NCI-H2196 (cell line): ENCODE measurements at regions not wholly inside any gene's neighbourhood (a gene's known extent, or its start where the extent isn't known, plus 50 kb on each side); places are given as distances from the start of the nearest gene placed in this dataset.
A peak's percentile ranks its signal among the peaks of the same experiment; 100 is the strongest.
"Not testable (repeated sequence)": the region's sequence is repeated elsewhere in the genome, so short reads cannot be mapped to it uniquely, and the experiment has no call there.

Experiments used
- DNase-seq: peaks from one replicate; lab custom pipeline; 2025; ENCODE audit not compliant: unreplicated experiment; lab: John Stamatoyannopoulos, UW

DNA sequence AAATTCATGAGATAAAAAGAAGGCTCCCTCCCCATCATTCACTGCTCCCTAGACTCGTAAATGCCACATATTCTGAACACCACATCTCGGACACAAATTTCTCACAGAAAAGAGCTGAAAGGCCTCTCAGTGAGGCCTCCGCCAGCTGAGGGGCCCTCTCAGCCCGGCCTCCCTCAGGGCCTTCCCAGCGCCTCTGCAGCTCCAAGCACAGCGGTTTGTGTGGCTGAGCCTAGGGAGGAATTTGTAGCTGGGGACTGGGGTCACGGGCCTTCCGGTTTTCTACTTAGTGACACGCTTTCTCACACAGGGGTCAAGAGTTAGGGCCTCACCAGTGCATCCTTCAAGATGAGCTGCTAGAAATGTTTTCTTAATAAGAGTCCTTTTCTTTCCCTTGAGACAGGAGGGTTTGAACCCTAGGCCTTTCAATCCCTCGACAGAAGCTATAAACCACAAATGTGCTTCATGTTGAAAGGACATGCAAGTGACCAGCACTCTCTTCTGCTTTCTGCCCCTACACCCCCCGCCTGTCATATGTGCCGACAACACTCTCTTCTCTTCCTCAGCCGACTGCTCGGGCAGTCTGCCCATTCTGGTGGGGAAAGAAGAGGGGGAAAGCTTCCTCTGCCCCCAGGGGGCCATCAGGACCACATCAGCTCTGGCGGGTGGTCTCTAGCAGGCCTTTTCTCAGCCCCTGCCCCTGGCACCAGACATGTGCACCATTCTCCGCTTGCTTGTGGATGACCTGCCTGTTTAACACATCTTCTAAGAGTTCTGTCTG lies 104.9 kb downstream of the CHIC2 start:
- no peak for DNase-seq

DNA sequence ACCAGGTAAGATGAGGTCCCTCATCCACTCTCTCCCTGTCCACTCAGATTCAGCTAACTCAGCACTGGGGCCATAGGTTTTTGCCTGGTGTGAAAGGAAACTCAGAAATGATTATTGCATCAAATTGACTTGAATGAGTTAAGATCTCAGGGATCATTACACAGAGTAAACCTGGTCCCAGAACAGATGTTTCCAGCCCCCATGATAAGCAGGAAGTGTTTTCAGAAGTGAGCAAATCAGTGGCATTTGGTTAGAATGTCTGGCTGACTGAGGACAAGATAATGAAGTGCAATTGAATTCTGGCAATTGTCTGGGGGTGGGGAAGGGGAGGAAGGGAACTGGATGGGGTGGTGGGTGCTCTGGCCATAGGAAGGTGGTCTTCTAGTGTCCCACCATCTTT lies 108.0 kb downstream of the CHIC2 start:
- DNase-seq = no peak

GRCh38 chr4:53956053-53956452 lies 108.4 kb downstream of the CHIC2 start:
- no peak for DNase-seq

DNA sequence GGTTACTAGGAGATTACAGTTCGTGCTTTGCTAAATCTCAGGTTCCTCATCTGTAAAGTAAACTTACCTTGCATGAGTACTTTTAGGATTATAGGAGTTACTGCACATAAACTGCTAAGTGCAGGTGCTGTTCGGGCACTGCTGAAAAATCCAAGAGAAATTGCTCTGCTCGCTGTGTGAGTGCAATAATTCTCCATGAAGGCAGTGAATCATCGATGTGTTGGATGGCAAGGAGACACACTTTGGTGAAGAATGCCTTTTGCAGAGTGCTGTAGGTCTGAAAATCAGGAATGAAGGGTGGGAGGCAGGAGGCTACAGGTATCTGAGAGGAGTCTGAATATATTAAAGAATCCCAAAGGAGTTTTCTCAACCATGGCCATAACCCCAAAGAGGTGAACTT lies 113.0 kb downstream of the CHIC2 start:
- no peak for DNase-seq

DNA sequence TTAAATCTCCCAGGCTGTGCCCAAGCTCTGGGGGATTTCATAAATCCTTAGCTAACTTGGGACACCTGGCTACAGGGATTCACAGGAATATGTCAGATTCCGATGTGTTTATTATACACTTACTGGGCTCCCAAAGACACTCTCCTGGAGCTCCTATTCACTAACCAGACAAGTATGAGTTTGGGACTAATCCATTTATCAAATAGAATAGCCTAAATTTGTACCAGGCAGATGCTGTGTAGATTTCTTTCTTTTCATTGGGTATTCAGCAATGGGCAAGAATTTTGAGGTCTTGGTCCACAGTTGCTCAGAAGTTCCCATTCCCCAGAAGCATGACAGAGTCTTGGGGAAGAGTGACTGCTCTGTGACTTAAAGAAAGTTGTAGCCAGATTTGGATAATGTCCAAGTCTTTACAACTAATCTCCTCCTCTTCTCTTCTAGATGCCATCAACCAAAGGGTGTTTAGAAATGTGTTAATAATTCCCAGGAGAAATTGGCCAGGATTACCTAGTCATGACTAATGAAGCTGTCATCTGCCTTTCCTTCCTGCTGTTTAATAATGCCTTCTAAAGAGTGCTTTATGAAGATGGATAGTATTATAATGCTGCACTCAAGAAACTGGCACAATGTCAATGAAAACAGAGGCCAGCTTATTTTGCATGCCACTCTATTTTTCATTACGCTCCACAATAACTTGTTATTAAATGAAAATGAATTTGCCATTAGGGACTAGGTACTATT lies 120.9 kb downstream of the CHIC2 start:
- no peak for DNase-seq

DNA sequence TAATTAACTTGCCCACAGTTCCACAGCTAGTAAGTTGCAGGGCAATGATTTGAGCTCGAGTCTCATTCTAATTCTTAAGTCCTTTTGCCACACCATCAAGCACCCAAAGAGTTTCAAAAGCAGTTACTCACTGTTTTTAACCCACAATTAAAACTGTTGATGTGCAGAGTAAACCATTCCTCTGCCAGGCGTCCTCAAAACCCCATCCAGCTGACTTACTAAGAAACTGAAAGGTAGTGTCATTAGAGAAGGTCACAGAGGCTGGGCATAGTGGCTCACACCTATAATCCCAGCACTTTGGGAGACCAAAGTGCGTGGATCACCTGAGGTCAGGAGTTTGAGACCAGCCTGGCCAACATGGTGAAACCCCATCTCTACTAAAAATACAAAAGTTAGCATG lies 121.7 kb downstream of the CHIC2 start:
- no peak for DNase-seq

DNA sequence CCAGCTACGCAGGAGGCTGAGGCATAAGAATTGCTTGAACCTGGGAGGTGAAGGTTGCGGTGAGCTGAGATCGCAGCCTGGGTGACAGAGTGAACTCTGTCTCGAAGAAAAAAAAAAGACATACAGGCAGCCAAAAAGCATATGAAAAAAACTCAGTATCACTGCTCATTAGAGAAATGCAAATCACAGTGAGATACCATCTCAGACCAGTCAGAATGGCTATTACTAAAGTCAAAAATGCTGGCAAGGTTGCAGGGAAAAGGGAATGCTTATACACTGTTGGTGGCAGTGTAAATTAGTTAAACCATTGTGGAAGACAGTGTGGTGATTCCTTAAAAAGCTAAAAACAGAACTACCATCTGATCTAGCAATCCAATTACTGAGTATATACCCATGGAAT lies 123.1 kb downstream of the CHIC2 start:
- DNase-seq = no peak

GRCh38 chr4:53939892-53940291 lies 124.5 kb downstream of the CHIC2 start:
- not testable (repeated sequence) for DNase-seq

DNA sequence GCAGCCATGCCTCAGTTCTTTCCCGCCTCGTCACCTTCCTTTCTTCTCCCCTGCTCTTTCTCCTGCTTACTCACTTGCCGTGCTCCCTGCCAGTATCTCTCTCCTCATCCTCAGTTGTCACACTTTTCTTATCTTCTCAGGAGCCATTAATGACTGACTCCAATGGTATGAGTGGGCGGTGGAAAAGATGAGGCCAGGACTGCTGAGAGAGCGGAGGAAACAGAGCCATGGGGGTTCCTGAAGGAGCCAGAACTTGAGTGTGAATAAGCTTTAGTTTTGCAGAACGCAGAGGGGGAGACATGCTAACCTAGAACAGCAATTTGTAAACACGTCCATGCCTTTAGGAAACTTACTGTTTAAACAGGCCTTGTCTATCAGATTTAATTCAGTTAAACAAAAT lies 126.5 kb downstream of the CHIC2 start:
- DNase-seq = no peak

DNA sequence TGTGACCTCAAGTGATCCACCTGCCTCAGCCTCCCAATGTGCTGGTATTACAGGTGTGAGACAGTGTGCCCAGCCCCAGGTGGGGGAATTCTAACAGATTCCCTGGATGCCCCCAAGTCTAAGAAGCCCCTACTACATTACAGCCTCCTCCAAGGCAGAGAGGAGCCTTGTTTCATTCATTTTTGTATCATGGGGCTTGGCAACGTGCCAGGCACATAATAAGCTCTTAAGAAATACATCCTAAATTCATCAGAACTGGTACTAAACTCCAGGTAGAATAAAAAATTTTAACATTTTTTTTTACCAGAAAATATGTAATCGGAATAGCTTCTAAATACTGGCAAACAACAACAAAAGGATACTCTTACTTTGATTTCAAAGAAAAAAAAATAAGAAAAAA lies 127.1 kb downstream of the CHIC2 start:
- DNase-seq = no peak

- no peak for DNase-seq
Measured at GRCh38 chr4:53935780-53936179, 128.6 kb downstream of the CHIC2 start.

- DNase-seq = no peak
Measured at GRCh38 chr4:53932796-53933610, 131.4 kb downstream of the CHIC2 start.

DNA sequence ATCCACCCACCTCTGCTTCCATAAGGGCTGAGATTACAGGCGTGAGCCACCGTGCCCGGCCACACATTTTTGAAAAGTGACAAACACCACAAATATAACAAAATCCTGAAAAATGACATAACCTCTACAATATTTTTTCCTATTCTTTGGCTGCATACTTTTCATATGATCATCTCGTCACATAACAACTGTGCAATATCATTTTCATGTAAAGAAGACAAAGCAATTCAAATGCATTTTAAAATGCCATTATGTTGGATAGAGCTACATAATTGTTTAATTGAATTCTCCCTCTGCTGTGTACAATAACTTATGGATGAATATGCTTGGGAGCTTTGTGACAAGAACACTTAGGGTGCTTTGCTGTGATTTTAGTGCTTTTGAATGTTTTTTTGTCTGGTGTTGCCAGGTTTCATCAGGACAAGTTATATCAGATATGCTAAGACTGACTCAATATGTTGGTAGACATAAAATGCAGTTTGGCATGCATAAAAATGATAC lies 132.9 kb downstream of the CHIC2 start:
- DNase-seq = no peak

DNA sequence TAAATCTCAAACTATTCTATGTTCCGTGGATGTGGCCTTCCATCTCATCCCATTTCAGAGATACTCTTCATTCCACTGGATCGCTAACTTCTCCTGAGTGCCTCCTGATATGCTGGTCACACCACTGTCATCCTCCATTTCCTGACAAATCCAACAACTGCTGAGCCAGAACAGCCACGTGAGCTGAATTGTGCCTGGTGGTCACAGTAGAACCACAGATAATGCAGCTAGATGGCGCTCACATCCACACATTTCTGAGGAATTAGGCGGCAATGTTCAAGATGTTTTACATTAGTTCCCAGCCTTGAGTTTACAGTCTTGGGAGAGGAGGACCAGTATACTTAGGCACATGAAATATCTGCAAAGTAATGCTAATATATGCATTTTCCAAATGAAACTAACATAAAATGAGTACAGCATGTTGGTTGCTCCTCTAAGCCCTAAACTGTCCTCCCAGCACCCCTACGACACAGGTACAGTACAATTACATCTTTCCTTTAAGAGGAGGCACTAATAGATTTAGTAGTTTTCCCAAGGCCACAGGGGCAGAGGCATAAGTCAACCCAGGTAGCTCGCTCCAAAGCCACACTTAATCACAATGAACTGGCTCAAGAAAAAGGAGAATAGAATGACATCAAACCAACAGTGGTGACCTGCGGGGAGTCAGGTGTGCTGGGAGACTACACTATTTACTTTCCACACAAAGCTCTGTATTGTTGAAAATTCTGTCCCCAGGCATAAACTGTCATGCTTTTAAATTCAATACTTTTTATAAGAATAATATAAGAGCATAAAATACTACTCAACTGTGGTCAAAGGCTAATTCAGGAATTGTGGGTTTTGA lies 134.2 kb downstream of the CHIC2 start:
- DNase-seq = peak; percentile 9

- DNase-seq = no peak
Measured at GRCh38 chr4:53929311-53929710, 135.1 kb downstream of the CHIC2 start.

DNA sequence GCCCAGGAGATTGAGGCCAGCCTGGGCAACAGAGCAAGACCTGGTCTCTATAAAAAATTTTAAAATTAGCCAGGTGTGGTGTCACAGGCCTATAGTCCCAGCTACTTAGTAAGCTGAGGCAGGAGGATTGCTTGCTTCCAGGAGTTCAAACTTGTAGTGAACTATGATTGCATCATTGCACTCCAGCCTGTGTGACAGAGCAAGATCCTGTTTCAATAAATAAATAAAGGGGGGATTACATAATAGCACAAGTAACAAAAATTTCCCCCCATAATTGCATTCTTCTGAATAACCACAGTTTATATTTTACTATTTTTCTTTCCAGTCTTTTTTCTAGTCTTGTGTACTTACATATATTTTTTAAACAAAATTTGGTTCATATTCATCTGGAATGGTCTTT lies 135.6 kb downstream of the CHIC2 start:
- no peak for DNase-seq

DNA sequence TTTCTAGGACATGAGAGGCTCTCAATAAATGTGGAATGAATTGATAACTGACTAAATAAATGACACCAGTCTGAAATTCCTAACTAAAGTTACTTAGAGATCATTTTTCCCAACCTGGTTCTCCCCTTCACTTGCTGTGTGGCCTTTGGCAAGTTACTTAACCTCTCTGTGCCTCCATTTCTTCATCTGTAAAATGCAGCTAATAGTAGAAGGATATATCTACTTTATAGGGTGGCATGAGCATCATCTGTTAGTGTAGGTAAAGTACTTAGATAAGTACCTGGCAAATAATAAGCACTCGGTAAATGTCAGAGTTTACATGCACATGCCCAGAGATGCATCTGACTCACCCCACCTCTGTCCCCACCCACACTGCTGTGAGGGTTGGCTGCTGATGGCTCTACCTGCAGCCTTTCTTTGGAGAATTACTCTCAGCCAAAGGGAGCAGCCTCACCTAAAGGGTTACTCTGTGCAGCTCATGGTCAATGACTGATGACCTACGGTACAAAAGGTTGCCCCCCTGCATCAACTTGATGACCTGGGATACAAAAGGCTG lies 139.3 kb downstream of the CHIC2 start:
- no peak for DNase-seq

- DNase-seq = no peak
Measured at GRCh38 chr4:53924333-53925049, 139.9 kb downstream of the CHIC2 start.

GRCh38 chr4:53923921-53924320 lies 140.5 kb downstream of the CHIC2 start:
- no peak for DNase-seq

DNA sequence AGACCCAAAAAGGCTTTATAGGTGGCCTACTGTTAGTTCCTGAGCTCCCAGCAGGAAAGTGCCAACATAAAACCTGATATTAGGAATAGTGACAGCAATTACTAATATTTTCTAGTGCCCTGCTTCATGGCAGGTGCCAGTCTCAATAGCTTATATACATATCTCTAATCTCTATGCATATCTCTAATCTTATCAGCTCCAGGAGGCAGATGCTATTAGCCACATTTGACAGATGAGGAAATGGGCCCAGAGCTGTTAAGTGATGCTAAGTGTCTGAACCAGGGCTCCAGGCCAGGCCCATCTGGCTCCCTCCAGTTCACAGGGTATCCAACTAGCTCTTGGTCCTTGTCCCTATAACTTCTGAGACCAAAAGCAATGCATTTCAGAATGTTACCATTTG lies 142.5 kb downstream of the CHIC2 start:
- no peak for DNase-seq
